ENCODE measurements at regions not wholly inside any gene's neighbourhood (a gene's known extent, or its start where the extent isn't known, plus 50 kb on each side); places are given as distances from the start of the nearest gene placed in this dataset.

DNA sequence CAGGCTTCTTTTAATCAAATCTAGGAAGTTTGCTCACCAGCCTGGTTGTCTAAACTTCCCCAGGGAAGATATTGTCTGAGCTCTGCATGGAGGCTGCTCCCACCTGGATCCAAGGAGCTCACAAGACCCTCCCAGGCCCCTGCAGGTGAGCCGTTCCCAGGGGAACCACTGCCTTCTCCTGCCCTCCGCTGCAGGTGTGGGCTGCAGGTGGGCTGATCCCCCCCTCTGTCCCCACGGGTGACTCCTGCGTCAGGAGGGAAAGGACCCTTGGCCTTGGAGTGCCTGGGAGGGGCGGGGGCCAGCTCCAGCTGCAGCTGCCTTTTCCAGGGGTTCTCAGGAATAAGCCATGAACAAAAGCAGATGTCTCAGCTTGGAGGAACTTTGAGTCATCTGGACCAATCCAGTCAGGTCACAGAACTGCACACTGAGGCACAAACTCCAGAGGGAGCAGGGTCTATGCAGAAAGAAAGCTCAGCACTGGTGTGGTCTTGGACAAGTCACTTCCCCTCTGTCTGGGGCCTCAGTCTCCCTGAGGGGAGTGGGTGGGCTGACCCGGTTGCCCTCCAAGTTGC, 246.6 kb upstream of the RTL1 start:
- Histone ChIP-seq H2BK15ac (ENCODE audit: low read depth, low read length) (no peak overlapping the region), H2BK120ac (ENCODE audit: low read depth, low read length) (no peak overlapping the region), H4K91ac (ENCODE audit: insufficient read depth, low read depth, low read length) (no peak overlapping the region), H2BK5ac (ENCODE audit: low read depth, low read length, poor library complexity, severe bottlenecking) (no peak overlapping the region), H3K9ac (ENCODE audit: low read depth, low read length) (no peak overlapping the region), H3K4me3 (ENCODE audit: insufficient read depth, low read depth, low read length) (no peak overlapping the region), H3K27me3 (ENCODE audit: control insufficient read depth, insufficient read depth, low read length) (peaks cover 29% of the 10 kb centered on the region), H3K79me1 (ENCODE audit: low read depth in 1 of 2, low read length in 2 of 2) (no peaks in the 10 kb centered on the region), H3K56ac (ENCODE audit: extremely low read depth, insufficient read depth, low read length) (no peak overlapping the region), H3K4me1 (ENCODE audit: control insufficient read depth, insufficient read depth, low read length) (no peaks in the 10 kb centered on the region), H4K5ac (ENCODE audit: low read depth, low read length) (no peak overlapping the region), H2AFZ (replicated peaks; ENCODE audit: low read length, poor library complexity) (no peak overlapping the region), H3K4ac (ENCODE audit: low read depth, low read length) (no peak overlapping the region), H3K14ac (replicated peaks; ENCODE audit: low read depth, low read length) (no peak overlapping the region), H4K20me1 (ENCODE audit: insufficient read depth, low read length) (no peaks in the 10 kb centered on the region), H4K8ac (ENCODE audit: low read depth in 2 of 2, low read length in 2 of 2) (no peak overlapping the region), H3K36me3 (ENCODE audit: control insufficient read depth, insufficient read depth, low read length) (no peaks in the 10 kb centered on the region), H2AK5ac (ENCODE audit: low read depth, low read length) (no peak overlapping the region), H3K9me3 (ENCODE audit: control insufficient read depth, insufficient read depth, low read length) (no peaks in the 10 kb centered on the region), H3K9me1 (ENCODE audit: insufficient read depth, low read length) (no peaks in the 10 kb centered on the region), H3K18ac (ENCODE audit: low read depth, low read length) (no peak overlapping the region), H3K27ac (ENCODE audit: insufficient read depth, low read length) (no peak overlapping the region), H3K23ac (ENCODE audit: low read depth, low read length) (no peak overlapping the region), H2BK20ac (ENCODE audit: low read depth, low read length) (no peak overlapping the region), H3K4me2 (ENCODE audit: low read depth, low read length) (no peak overlapping the region), H2AK9ac (replicated peaks; ENCODE audit: low read depth, low read length, poor library complexity) (no peak overlapping the region)
- ChIA-PET POLR2A (ENCODE audit: unreplicated experiment) (no interaction called here), CTCF (no interaction called here)
- ATAC-seq (ENCODE audit: low read depth): no peak
- 40% methylated on average over 1 of the region's 6 CpGs; no CpG with 5 or more reads in 1 of the 2 experiments for WGBS, 2 experiments (ENCODE audit: extremely low coverage in 2 of 2, insufficient read length in 1 of 2)
- TF ChIP-seq CEBPB (IDR thresholded peaks at IDR 0.05; ENCODE audit: low read depth, low read length) (no peak), CHD1 (IDR thresholded peaks at IDR 0.05; ENCODE audit: low read depth, low read length) (no peak), NFE2L2 (IDR thresholded peaks at IDR 0.05; ENCODE audit: low read depth, low read length) (no peak), MAFK (IDR thresholded peaks at IDR 0.05; ENCODE audit: low read depth, low read length) (no peak), RFX5 (IDR thresholded peaks at IDR 0.05; ENCODE audit: low read depth, low read length) (no peak), MXI1 (IDR thresholded peaks at IDR 0.05; ENCODE audit: borderline replicate concordance, low read depth, low read length) (no peak), RAD21 (IDR thresholded peaks at IDR 0.05; ENCODE audit: low read length) (no peak), POLR2A (IDR thresholded peaks at IDR 0.05; ENCODE audit: low read depth, low read length) (no peak), FOS (IDR thresholded peaks at IDR 0.05; ENCODE audit: low read depth, low read length) (no peak), BHLHE40 (IDR thresholded peaks at IDR 0.05; ENCODE audit: low read depth, low read length) (no peak), RCOR1 (IDR thresholded peaks at IDR 0.05; ENCODE audit: insufficient replicate concordance, low read length) (no peak), MAZ (IDR thresholded peaks at IDR 0.05; ENCODE audit: borderline replicate concordance, low read depth, low read length) (no peak), SMC3 (IDR thresholded peaks at IDR 0.05; ENCODE audit: low read depth, low read length) (no peak)
- TF ChIP-seq, protein P1, sequence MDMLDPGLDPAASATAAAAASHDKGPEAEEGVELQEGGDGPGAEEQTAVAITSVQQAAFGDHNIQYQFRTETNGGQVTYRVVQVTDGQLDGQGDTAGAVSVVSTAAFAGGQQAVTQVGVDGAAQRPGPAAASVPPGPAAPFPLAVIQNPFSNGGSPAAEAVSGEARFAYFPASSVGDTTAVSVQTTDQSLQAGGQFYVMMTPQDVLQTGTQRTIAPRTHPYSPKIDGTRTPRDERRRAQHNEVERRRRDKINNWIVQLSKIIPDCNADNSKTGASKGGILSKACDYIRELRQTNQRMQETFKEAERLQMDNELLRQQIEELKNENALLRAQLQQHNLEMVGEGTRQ (IDR thresholded peaks at IDR 0.05; ENCODE audit: low read depth, low read length): no peak
- TF ChIP-seq, protein P2, sequence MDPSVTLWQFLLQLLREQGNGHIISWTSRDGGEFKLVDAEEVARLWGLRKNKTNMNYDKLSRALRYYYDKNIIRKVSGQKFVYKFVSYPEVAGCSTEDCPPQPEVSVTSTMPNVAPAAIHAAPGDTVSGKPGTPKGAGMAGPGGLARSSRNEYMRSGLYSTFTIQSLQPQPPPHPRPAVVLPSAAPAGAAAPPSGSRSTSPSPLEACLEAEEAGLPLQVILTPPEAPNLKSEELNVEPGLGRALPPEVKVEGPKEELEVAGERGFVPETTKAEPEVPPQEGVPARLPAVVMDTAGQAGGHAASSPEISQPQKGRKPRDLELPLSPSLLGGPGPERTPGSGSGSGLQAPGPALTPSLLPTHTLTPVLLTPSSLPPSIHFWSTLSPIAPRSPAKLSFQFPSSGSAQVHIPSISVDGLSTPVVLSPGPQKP (IDR thresholded peaks at IDR 0.05; ENCODE audit: borderline replicate concordance, low read depth, low read length): no peak
- TF ChIP-seq, protein P3, sequence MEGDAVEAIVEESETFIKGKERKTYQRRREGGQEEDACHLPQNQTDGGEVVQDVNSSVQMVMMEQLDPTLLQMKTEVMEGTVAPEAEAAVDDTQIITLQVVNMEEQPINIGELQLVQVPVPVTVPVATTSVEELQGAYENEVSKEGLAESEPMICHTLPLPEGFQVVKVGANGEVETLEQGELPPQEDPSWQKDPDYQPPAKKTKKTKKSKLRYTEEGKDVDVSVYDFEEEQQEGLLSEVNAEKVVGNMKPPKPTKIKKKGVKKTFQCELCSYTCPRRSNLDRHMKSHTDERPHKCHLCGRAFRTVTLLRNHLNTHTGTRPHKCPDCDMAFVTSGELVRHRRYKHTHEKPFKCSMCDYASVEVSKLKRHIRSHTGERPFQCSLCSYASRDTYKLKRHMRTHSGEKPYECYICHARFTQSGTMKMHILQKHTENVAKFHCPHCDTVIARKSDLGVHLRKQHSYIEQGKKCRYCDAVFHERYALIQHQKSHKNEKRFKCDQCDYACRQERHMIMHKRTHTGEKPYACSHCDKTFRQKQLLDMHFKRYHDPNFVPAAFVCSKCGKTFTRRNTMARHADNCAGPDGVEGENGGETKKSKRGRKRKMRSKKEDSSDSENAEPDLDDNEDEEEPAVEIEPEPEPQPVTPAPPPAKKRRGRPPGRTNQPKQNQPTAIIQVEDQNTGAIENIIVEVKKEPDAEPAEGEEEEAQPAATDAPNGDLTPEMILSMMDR (conservative IDR thresholded peaks at IDR 0.05; ENCODE audit: low read depth, low read length): no peak
- dilution Hi-C loops (cut with HindIII; ENCODE audit: low sequenced_read_pairs, unreplicated experiment): no loop called here
- DNase-seq: no peak
- intact Hi-C loops (cut with micrococcal nuclease): loop anchor here (10.0 kb wide), 1 partner anchor 505 kb away; no protein-coding TSS in a partner anchor
- BruUV-seq (replicated peaks): no TSS peak
- in situ Hi-C loops (cut with MboI; ENCODE audit: low sequenced_read_pairs): no loop called here
